ENCODE measurements at regions not wholly inside any gene's neighbourhood (a gene's known extent, or its start where the extent isn't known, plus 50 kb on each side); places are given as distances from the start of the nearest gene placed in this dataset.

GRCh38 chr10:29773675-29774091, 138.9 kb upstream of the SVIL start:
- Histone ChIP-seq H3K9me3 (ENCODE audit: control insufficient read depth, insufficient read depth, low read depth, low read length) (no peaks in the 10 kb centered on the region), H3K36me3 (ENCODE audit: control insufficient read depth in 2 of 2, insufficient read depth in 1 of 2, low read length in 2 of 2) (no peaks in the 10 kb centered on the region), H3K4me1 (ENCODE audit: control insufficient read depth, insufficient read depth, low read length) (no peaks in the 10 kb centered on the region), H3K27ac (ENCODE audit: extremely low read depth, low read depth, low read length) (no peak overlapping the region), H3K4me3 (ENCODE audit: low read depth, low read length) (no peak overlapping the region)
- ChIA-PET CTCF (no interaction called here), POLR2A (no interaction called here)
- TF ChIP-seq, protein P1, sequence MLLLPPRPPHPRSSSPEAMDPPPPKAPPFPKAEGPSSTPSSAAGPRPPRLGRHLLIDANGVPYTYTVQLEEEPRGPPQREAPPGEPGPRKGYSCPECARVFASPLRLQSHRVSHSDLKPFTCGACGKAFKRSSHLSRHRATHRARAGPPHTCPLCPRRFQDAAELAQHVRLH (tag by site-specific recombination; IDR thresholded peaks at IDR 0.05) = no peak
- no peak for TF ChIP-seq ZNF146 (tag by site-specific recombination; IDR thresholded peaks at IDR 0.05)
- TF ChIP-seq KLF16 (tag by site-specific recombination; IDR thresholded peaks at IDR 0.05) = no peak
- no peak for TF ChIP-seq ZFP3 (tag by site-specific recombination; IDR thresholded peaks at IDR 0.05; ENCODE audit: low read depth)
- no peak for TF ChIP-seq ZNF610 (tag by site-specific recombination; IDR thresholded peaks at IDR 0.05; ENCODE audit: borderline replicate concordance)
- no peak for TF ChIP-seq PRDM6 (tag by site-specific recombination; IDR thresholded peaks at IDR 0.05)
- TF ChIP-seq ZSCAN23 (tag by site-specific recombination; IDR thresholded peaks at IDR 0.05) = no peak

DNA sequence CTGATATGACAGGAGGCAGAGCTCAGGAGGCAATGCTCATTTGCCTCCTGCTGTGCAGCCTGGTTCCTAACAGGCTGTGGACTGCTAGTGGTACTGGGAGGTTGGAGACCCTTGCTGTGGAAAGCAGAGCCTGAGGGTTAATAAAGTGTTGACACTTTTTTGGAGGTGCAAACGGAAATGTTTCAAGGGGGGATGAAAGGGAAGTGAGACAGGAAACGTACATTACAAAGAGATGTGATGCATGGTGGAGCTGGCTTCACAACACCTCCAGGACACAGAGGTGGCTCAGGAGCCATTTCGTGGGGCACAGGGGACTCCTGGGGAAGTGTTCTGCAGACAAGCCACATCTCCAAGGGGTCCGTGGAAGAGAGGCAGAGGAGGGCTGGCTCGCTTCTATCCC, 137.6 kb upstream of the SVIL start:
- CTCF ChIA-PET = no interaction called here

More for the DNA sequence above, 137.6 kb upstream of the SVIL start:
- no peaks in the 10 kb centered on the region for H3K9me3 ChIP-seq (ENCODE audit: control insufficient read depth, insufficient read depth, low read depth, low read length)
- no peak for TF ChIP-seq GLIS2 (tag by site-specific recombination; IDR thresholded peaks at IDR 0.05)
- TF ChIP-seq, protein P2, sequence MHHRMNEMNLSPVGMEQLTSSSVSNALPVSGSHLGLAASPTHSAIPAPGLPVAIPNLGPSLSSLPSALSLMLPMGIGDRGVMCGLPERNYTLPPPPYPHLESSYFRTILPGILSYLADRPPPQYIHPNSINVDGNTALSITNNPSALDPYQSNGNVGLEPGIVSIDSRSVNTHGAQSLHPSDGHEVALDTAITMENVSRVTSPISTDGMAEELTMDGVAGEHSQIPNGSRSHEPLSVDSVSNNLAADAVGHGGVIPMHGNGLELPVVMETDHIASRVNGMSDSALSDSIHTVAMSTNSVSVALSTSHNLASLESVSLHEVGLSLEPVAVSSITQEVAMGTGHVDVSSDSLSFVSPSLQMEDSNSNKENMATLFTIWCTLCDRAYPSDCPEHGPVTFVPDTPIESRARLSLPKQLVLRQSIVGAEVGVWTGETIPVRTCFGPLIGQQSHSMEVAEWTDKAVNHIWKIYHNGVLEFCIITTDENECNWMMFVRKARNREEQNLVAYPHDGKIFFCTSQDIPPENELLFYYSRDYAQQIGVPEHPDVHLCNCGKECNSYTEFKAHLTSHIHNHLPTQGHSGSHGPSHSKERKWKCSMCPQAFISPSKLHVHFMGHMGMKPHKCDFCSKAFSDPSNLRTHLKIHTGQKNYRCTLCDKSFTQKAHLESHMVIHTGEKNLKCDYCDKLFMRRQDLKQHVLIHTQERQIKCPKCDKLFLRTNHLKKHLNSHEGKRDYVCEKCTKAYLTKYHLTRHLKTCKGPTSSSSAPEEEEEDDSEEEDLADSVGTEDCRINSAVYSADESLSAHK (tag by site-specific recombination; IDR thresholded peaks at IDR 0.05) = no peak
- TF ChIP-seq PATZ1 (tag by site-specific recombination; IDR thresholded peaks at IDR 0.05) = no peak
- TF ChIP-seq ZNF157 (tag by site-specific recombination; IDR thresholded peaks at IDR 0.05) = no peak
- TF ChIP-seq, protein P3, sequence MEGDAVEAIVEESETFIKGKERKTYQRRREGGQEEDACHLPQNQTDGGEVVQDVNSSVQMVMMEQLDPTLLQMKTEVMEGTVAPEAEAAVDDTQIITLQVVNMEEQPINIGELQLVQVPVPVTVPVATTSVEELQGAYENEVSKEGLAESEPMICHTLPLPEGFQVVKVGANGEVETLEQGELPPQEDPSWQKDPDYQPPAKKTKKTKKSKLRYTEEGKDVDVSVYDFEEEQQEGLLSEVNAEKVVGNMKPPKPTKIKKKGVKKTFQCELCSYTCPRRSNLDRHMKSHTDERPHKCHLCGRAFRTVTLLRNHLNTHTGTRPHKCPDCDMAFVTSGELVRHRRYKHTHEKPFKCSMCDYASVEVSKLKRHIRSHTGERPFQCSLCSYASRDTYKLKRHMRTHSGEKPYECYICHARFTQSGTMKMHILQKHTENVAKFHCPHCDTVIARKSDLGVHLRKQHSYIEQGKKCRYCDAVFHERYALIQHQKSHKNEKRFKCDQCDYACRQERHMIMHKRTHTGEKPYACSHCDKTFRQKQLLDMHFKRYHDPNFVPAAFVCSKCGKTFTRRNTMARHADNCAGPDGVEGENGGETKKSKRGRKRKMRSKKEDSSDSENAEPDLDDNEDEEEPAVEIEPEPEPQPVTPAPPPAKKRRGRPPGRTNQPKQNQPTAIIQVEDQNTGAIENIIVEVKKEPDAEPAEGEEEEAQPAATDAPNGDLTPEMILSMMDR (tag by site-specific recombination; IDR thresholded peaks at IDR 0.05) = no peak
- no peak for TF ChIP-seq YY2 (tag by site-specific recombination; IDR thresholded peaks at IDR 0.05)
- TF ChIP-seq ZNF777 (tag by site-specific recombination; IDR thresholded peaks at IDR 0.05; ENCODE audit: borderline replicate concordance) = no peak
- POLR2A ChIA-PET = no interaction called here
- H3K4me1 ChIP-seq (ENCODE audit: control insufficient read depth, insufficient read depth, low read length) = no peaks in the 10 kb centered on the region
- H3K27ac ChIP-seq (ENCODE audit: extremely low read depth, low read depth, low read length) = no peak overlapping the region
- H3K4me3 ChIP-seq (ENCODE audit: low read depth, low read length) = no peak overlapping the region
- no peaks in the 10 kb centered on the region for H3K36me3 ChIP-seq (ENCODE audit: control insufficient read depth in 2 of 2, insufficient read depth in 1 of 2, low read length in 2 of 2)
